ENCODE measurements at regions not wholly inside any gene's neighbourhood (a gene's known extent, or its start where the extent isn't known, plus 50 kb on each side); places are given as distances from the start of the nearest gene placed in this dataset.

- Histone ChIP-seq H3K4me1 (no peaks in the 10 kb centered on the region), H3K9me3 (peaks cover 0 to 8% (median 0%) of the 10 kb centered on the region in 12 donors), H3K36me3 (no peaks in the 10 kb centered on the region), H3K27ac (no peak overlapping the region), H3K27me3 (peaks cover 0 to 5% (median 0%) of the 10 kb centered on the region in 9 donors), H3K4me3 (no peak overlapping the region)
- DNase-seq, result no peak
- no peak for ATAC-seq
- WGBS, 4 donors, result 93 to 100% (median 96%) methylated on average over 1 of the region's 1 CpG
- intact Hi-C loops (cut with DNase I), result no loop called here
- no peak for TF ChIP-seq POLR2A (IDR thresholded peaks at IDR 0.05)
Observed at GRCh38 chr16:87166934-87167333, 150.3 kb downstream of the C16orf95 start.

GRCh38 chr16:87169509-87169995 lies 147.6 kb downstream of the C16orf95 start:
- Histone ChIP-seq H3K27me3 (no peaks in the 10 kb centered on the region), H3K4me3 (no peak overlapping the region), H3K27ac (no peak overlapping the region), H3K36me3 (no peaks in the 10 kb centered on the region), H3K9me3 (peaks cover 0 to 8% (median 0%) of the 10 kb centered on the region in 12 donors), H3K4me1 (no peaks in the 10 kb centered on the region)
- TF ChIP-seq CTCF (IDR thresholded peaks at IDR 0.05) (no peak), POLR2A (IDR thresholded peaks at IDR 0.05) (no peak)
- intact Hi-C loops (cut with DNase I), result no loop called here
- DNase-seq (no peak), ATAC-seq (no peak)
- 81 to 85% (median 84%) methylated on average over 14 of the region's 14 CpGs for WGBS, 4 donors

- Histone ChIP-seq H3K36me3 (no peaks in the 10 kb centered on the region), H3K9me3 (peaks cover 0 to 8% (median 0%) of the 10 kb centered on the region in 12 donors), H3K27ac (no peak overlapping the region), H3K4me3 (no peak overlapping the region), H3K27me3 (no peaks in the 10 kb centered on the region), H3K4me1 (no peaks in the 10 kb centered on the region)
- WGBS, 4 donors, result 91 to 95% (median 92%) methylated on average over 5 of the region's 5 CpGs
- intact Hi-C loops (cut with DNase I), result no loop called here
- no peak for ATAC-seq
- no peak for DNase-seq
- TF ChIP-seq POLR2A (IDR thresholded peaks at IDR 0.05) (no peak), CTCF (IDR thresholded peaks at IDR 0.05) (no peak)
Observed at GRCh38 chr16:87170310-87170709, 146.9 kb downstream of the C16orf95 start.

GRCh38 chr16:87171723-87172122 lies 145.5 kb downstream of the C16orf95 start:
- H3K36me3 ChIP-seq, result no peaks in the 10 kb centered on the region
- ATAC-seq, result no peak
- intact Hi-C loops (cut with DNase I), result no loop called here
- H3K27me3 ChIP-seq, result peaks cover 0 to 6% (median 0%) of the 10 kb centered on the region in 9 donors
- no peak for DNase-seq
- TF ChIP-seq POLR2A (IDR thresholded peaks at IDR 0.05) (no peak), CTCF (IDR thresholded peaks at IDR 0.05) (no peak)
- peaks cover 0 to 8% (median 0%) of the 10 kb centered on the region in 12 donors for H3K9me3 ChIP-seq
- H3K4me1 ChIP-seq, result no peaks in the 10 kb centered on the region
- H3K27ac ChIP-seq, result no peak overlapping the region
- WGBS, 4 donors, result 94 to 95% (median 95%) methylated on average over 11 of the region's 11 CpGs
- H3K4me3 ChIP-seq, result no peak overlapping the region

GRCh38 chr16:87172632-87173031 lies 144.6 kb downstream of the C16orf95 start:
- TF ChIP-seq CTCF (IDR thresholded peaks at IDR 0.05) (no peak), POLR2A (IDR thresholded peaks at IDR 0.05) (no peak)
- no peak for DNase-seq
- Histone ChIP-seq H3K27ac (no peak overlapping the region), H3K27me3 (peaks cover 0 to 8% (median 0%) of the 10 kb centered on the region in 9 donors), H3K36me3 (no peaks in the 10 kb centered on the region), H3K9me3 (no peaks in the 10 kb centered on the region), H3K4me3 (no peak overlapping the region), H3K4me1 (no peaks in the 10 kb centered on the region)
- WGBS, 4 donors, result 79 to 94% (median 91%) methylated on average over 6 of the region's 6 CpGs
- no peak for ATAC-seq
- intact Hi-C loops (cut with DNase I), result no loop called here

Measured in heart left ventricle (tissue), 16 donors.